DND-41 (cell line): ENCODE measurements at regions not wholly inside any gene's neighbourhood (a gene's known extent, or its start where the extent isn't known, plus 50 kb on each side); places are given as distances from the start of the nearest gene placed in this dataset.

Experiments
- ATAC-seq: fragments of 200-7000 bp; cut with Tn5 transposase; 3 replicates; pipeline ENCODE4 v1.9.1; 2021; ENCODE audit warnings: low read depth; ENCODE audit not compliant: insufficient read depth
- DNase-seq: peaks from one replicate; pipeline ENCODE4 v3.0.0-alpha.2; 2020
- H2AFZ ChIP-seq: 2 replicates; pipeline ENCODE4 v1.6.0; 2012; ENCODE audit warnings: low read depth, low read length
- H3K27ac ChIP-seq: 2 replicates; pipeline ENCODE4 v1.5.1; 2012; ENCODE audit warnings: low read length, inconsistent platforms
- H3K27me3 ChIP-seq: fragments of 200-600 bp; sonication (generic); 2 replicates; pipeline ENCODE4 v1.6.0; 2012; ENCODE audit warnings: low read length, mild to moderate bottlenecking, inconsistent platforms; ENCODE audit not compliant: insufficient read depth, poor library complexity
- H3K36me3 ChIP-seq: 2 replicates; pipeline ENCODE4 v1.5.1; 2012; ENCODE audit warnings: low read length, inconsistent platforms; ENCODE audit not compliant: insufficient read depth
- H3K4me1 ChIP-seq: 2 replicates; pipeline ENCODE4 v1.5.1; 2012; ENCODE audit warnings: mild to moderate bottlenecking, low read length; ENCODE audit not compliant: insufficient read depth
- H3K4me2 ChIP-seq: 2 replicates; pipeline ENCODE4 v1.6.0; 2012; ENCODE audit warnings: mild to moderate bottlenecking, moderate library complexity, low read length, inconsistent platforms; ENCODE audit not compliant: insufficient read depth
- H3K4me3 ChIP-seq, 2 experiments: fragments of 200-600 bp in 1 of 2; shearing (Covaris generic) in 1 of 2; 2 replicates each; pipeline ENCODE4 v1.5.1; 2012 to 2016; ENCODE audit warnings: inconsistent platforms in 2 of 2, low read length in 2 of 2, mild to moderate bottlenecking in 2 of 2, low read depth in 1 of 2, moderate library complexity in 1 of 2
- H3K79me2 ChIP-seq: 2 replicates; pipeline ENCODE4 v1.6.0; 2012; ENCODE audit warnings: low read length, inconsistent platforms; ENCODE audit not compliant: insufficient read depth
- H3K9ac ChIP-seq: 2 replicates; pipeline ENCODE4 v1.6.0; 2012; ENCODE audit warnings: low read depth, mild to moderate bottlenecking, inconsistent platforms, low read length, moderate library complexity
- H3K9me3 ChIP-seq: 2 replicates; pipeline ENCODE4 v1.5.1; 2012; ENCODE audit warnings: low read length, moderate library complexity, mild to moderate bottlenecking, inconsistent platforms; ENCODE audit not compliant: insufficient read depth, severe bottlenecking
- H4K20me1 ChIP-seq: 2 replicates; pipeline ENCODE4 v1.6.0; 2012; ENCODE audit warnings: low read length; ENCODE audit not compliant: insufficient read depth
- EZH2 ChIP-seq: IDR thresholded peaks from 3 replicates; pipeline ENCODE4 v1.6.1; 2012; ENCODE audit warnings: borderline replicate concordance, low read depth, mild to moderate bottlenecking, moderate library complexity, low read length, inconsistent platforms; ENCODE audit not compliant: severe bottlenecking
- TF ChIP-seq, protein P1 (sequence below): IDR thresholded peaks from 2 replicates; pipeline ENCODE4 v1.5.1; 2012; ENCODE audit warnings: borderline replicate concordance, low read length, moderate library complexity, mild to moderate bottlenecking; ENCODE audit not compliant: poor library complexity, severe bottlenecking; ENCODE audit errors: extremely low read depth

- ATAC-seq (no peak), DNase-seq (no peak)
- no peak overlapping the region for H2AFZ ChIP-seq
- H3K4me2 ChIP-seq, result no peak overlapping the region
- H3K36me3 ChIP-seq, result no peaks in the 10 kb centered on the region
- H3K27ac ChIP-seq, result no peak overlapping the region
- H3K4me3 ChIP-seq, result no peak overlapping the region
- H3K9ac ChIP-seq, result no peak overlapping the region
- no peaks in the 10 kb centered on the region for H3K4me1 ChIP-seq
- H4K20me1 ChIP-seq, result no peaks in the 10 kb centered on the region
- H3K79me2 ChIP-seq, result no peaks in the 10 kb centered on the region
- TF ChIP-seq, protein P1, sequence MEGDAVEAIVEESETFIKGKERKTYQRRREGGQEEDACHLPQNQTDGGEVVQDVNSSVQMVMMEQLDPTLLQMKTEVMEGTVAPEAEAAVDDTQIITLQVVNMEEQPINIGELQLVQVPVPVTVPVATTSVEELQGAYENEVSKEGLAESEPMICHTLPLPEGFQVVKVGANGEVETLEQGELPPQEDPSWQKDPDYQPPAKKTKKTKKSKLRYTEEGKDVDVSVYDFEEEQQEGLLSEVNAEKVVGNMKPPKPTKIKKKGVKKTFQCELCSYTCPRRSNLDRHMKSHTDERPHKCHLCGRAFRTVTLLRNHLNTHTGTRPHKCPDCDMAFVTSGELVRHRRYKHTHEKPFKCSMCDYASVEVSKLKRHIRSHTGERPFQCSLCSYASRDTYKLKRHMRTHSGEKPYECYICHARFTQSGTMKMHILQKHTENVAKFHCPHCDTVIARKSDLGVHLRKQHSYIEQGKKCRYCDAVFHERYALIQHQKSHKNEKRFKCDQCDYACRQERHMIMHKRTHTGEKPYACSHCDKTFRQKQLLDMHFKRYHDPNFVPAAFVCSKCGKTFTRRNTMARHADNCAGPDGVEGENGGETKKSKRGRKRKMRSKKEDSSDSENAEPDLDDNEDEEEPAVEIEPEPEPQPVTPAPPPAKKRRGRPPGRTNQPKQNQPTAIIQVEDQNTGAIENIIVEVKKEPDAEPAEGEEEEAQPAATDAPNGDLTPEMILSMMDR, result no peak
- no peak for TF ChIP-seq EZH2
- no peaks in the 10 kb centered on the region for H3K9me3 ChIP-seq
- H3K27me3 ChIP-seq, result no peaks in the 10 kb centered on the region
Measured at GRCh38 chr2:151002959-151003600, 258.6 kb downstream of the RBM43 start.

DNA sequence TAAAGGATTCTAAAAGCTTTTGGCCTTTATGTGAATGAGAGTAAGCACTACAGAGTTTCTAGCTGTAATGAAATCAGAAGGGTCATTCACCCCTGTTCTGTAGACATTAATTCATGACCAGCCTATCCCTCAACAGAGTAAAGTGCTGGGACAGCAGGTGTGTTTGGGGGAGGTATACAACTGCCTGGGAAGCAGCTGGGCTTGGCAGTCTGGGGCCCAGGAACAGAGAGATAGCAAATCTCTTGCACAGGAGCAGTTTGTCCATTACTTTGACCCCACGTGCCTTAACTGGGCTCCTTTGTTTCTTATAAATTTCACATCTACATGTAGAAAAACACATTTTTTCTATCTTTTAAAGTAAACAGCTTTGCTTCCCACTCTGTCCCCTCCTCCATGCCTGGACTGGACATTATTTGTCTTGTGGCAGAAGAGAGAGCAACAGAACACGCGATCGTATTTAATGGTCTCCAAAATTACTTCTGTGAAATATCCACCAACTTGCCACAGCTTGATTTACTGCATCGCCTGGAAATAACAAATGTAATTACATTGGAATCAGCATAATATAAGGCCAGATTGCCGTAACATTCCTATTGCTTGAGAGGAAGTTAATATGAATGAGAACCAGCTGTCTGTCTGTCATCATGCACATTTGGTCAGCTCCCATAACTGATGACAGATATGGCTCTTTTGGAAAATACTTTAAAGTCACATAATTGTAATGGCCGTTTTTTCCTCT lies 263.8 kb downstream of the RBM43 start:
- Histone ChIP-seq H2AFZ (no peak overlapping the region), H3K27me3 (no peaks in the 10 kb centered on the region), H3K4me2 (no peak overlapping the region), H4K20me1 (no peaks in the 10 kb centered on the region), H3K4me3 (no peak overlapping the region), H3K27ac (no peak overlapping the region), H3K4me1 (no peaks in the 10 kb centered on the region), H3K36me3 (no peaks in the 10 kb centered on the region), H3K79me2 (no peaks in the 10 kb centered on the region), H3K9me3 (no peaks in the 10 kb centered on the region), H3K9ac (no peak overlapping the region)
- ATAC-seq, result no peak
- TF ChIP-seq EZH2, result no peak
- TF ChIP-seq, protein P1, result no peak
- no peak for DNase-seq

DNA sequence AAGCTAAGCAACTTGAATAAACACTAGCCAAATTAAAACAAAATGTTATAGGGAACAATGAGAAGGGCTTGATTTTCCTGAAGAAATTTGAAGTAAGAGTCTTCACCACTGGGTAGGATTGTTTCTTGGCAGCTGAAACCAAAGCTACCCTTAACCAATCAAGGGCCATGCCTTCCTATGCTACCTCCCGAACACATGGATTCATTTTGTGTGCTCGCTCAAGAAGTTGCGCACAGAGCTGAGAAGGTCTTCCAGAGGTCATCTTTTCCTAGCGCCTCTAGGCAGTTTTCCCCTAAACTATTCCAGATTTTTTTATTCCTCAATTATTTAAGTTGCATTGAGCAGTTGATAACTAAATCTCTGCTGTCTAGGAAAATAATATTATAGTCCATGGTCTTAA lies 264.6 kb downstream of the RBM43 start:
- ATAC-seq (no peak), DNase-seq (no peak)
- H3K79me2 ChIP-seq, result no peaks in the 10 kb centered on the region
- no peak overlapping the region for H3K4me2 ChIP-seq
- H3K27ac ChIP-seq, result no peak overlapping the region
- TF ChIP-seq EZH2, result no peak
- TF ChIP-seq, protein P1, result no peak
- H3K36me3 ChIP-seq, result no peaks in the 10 kb centered on the region
- H3K27me3 ChIP-seq, result no peaks in the 10 kb centered on the region
- H3K4me1 ChIP-seq, result no peaks in the 10 kb centered on the region
- H3K4me3 ChIP-seq, result no peak overlapping the region
- no peak overlapping the region for H2AFZ ChIP-seq
- no peaks in the 10 kb centered on the region for H4K20me1 ChIP-seq
- no peaks in the 10 kb centered on the region for H3K9me3 ChIP-seq
- no peak overlapping the region for H3K9ac ChIP-seq
